SH-SY5Y (cell line): ENCODE measurements at regions not wholly inside any gene's neighbourhood (a gene's known extent, or its start where the extent isn't known, plus 50 kb on each side); places are given as distances from the start of the nearest gene placed in this dataset.

Experiments used
- GATA2 ChIP-seq: IDR thresholded peaks from 2 replicates; pipeline ENCODE4 v1.6.1; 2011; ENCODE audit warnings: mild to moderate bottlenecking, low read depth, low read length
- GATA3 ChIP-seq: IDR thresholded peaks from 2 replicates; pipeline ENCODE4 v1.6.1; 2011; ENCODE audit warnings: low read depth, mild to moderate bottlenecking, low read length, moderate library complexity

DNA sequence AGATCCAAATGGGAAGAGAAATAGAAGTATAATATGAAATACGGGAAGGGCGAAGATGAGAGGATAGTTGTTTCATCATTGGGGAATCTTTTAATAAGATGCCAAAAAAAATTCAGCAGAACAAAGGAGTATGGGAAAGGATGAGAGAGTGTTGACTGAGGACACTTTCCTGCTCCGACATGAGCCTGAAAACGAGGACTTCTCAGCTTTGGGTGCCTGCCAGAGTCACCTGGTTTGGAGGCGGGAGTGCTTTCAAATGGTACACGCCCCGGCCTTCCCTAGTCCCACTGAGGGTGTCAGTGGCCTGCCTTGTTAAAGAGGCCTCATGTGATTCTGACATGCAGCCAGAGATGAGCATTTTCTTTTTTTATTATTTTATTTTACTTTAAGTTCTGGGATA lies 250.9 kb downstream of the ANKRD60 start:
- TF ChIP-seq GATA3 (no peak), GATA2 (no peak)

DNA sequence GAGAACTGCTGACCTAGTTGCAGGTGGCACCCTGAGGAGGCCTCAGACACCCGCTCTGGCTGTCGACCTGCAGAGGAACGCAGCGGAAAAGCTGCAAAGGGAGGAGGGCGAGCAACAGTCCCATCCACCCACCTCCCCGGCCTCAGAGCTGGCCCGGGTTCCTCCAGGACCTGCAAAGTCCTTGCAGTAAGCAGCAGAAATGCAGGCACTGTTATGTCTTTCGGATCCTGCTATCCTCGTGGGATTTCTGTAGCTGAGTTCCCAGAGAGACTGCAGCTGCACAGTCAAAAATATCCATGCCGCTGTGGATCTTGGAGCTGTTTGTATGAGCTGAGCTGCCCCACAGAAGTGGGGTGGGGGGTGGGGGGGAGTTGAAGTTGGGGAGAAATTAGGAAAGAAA lies 251.3 kb downstream of the ANKRD60 start:
- TF ChIP-seq GATA3 (no peak), GATA2 (no peak)

DNA sequence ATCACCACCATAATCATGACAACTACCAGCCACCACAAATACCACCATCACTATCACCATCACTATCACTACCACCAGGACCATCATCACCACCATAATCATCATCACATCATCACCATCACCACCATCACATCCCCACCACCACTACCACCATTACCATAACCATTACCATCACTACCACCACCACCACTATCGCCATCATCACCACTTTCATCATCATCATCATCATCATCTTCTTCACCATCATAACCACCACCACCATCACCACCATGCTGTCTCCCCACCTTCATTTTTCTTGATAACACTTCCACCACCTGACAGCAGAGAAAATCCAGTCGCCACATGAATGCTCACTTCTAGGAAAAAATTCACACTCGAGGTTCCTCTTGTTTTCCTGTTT lies 253.6 kb downstream of the ANKRD60 start:
- no peak for TF ChIP-seq GATA3
- TF ChIP-seq GATA2, result no peak

DNA sequence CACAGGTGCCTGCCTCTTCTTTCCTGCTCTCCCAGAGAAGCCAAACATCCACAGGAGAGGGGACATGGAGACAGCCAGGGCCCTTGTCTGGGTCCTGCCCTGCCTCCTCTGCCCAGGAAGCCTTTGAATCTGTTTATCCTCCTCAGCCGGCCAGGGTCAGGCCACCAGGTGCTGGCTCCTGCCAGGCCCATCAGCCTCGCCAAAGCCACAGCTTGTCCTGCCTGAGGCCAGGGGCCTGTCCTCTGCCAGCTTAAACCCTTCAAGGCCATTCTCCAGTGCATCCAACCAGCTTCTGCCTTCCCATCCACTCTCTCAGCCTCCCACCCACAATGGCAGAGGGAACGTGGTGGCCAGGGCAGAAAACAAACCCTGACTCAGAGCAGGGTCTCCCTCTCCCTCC lies 254.6 kb downstream of the ANKRD60 start:
- TF ChIP-seq GATA3 (no peak), GATA2 (no peak)

DNA sequence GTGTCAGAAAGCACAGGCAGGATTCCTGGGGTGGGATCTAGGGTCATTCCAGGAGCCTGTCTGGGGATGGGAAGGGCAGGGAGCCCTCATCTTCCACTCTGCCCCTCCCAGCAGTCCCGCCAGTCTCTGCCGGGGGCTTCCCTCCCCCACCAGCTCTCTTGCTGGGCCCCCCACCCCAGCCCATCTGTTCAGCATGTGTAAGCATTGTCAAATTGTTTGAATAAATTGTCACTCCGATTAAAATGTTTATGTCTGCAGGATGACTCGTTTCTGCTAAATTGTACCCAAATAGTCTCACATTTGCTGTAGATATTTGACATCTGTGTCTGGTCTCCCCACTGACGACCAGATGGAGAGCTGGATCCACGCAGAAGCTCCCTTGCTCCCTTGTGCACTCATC lies 257.6 kb downstream of the ANKRD60 start:
- TF ChIP-seq GATA2, result no peak

DNA sequence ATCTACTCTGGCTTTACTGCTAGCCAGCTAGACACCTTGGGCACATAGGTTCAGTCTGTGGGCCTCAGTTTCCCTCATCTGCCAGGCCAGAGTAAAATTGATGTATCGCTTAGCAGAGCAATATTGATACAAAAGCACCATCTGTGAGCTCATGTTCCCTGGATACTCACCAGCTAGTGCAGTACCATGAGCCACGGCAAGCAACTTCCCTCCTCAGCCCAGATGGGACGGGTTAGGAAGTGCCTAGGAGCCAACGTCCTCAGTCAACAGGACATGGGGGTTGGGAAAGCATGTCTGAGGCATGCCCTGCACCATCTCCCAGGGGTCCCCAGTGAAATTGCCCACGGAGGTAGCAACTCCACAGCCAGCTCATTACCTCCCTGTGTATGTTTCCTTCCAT lies 258.3 kb downstream of the ANKRD60 start:
- TF ChIP-seq GATA2 (no peak), GATA3 (no peak)

DNA sequence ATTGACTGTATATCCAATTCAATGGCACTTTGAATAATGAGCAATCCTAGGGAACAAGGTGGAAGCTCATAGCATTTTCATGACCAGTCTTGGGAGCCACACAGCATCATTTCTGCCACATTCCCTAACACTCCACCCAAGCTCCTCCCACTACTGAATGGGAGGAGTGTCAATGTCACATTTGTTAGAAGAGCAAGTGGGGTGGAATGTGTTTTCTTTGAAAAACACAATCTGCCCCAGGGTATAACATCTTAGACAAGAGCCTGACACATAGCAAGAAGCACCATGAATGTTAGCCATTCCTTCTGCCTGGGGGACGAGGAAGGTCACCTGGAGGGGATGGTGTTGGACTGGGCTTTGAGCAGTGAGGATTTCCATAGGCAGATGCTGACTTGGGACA lies 258.3 kb upstream of the PMEPA1 start:
- TF ChIP-seq GATA3, result no peak
- TF ChIP-seq GATA2, result no peak

DNA sequence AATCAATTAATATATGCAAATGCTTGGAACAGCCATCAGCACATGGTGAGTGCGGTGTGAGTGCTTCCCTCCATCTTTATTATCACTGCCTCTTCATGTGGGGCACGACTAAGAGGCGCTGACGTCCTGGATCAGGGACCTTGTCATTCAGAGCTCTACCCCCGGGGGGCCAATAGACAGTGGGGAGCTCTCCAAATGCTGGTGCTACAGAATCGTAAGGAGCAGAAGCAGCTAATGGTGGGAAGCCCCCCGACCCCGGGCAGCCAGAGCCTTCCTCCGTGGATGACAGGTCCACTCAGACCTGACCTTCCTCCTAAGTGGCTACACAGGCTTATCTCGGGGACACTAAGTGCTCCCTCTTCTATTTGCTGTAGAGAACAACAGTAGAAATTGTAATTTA lies 257.5 kb upstream of the PMEPA1 start:
- no peak for TF ChIP-seq GATA2
- no peak for TF ChIP-seq GATA3

DNA sequence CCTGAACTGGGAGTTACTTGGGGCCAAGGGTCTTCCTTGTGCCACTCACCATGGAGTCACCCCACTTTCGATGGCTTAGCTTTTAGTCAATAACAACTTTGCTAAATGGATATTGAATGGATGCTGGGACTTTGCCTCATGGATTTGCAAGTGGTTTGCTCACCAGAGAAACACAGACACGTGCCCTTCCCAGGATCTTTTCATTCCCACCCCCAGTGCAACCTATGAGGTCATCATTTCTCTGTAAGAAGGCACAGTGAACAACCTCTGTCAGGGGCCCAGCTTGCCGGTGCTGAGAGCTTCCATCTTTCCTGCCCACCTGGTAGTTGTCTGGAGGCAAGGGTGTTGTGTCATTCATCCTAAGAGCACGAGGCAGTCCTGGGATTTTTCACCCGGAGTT lies 256.8 kb upstream of the PMEPA1 start:
- TF ChIP-seq GATA3 (no peak), GATA2 (no peak)

DNA sequence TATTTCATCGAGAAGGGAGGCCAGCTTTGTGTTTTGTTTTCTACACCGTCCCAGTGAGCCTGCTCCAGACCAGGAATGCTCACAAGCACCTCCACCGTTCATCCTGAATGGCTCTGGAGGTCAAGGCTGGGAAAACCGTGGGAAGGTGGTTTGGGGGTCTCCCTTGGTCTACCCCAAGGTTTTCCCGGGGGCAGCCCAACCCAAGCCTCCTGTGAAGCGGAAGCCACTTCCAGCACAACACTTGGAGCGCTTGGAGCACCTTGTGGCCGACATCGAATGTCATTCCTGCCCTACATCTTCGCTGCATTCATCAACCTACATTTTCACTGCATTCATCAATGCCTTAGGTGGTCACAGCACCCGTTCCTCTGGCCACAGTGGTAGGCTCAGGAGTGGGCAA lies 255.6 kb upstream of the PMEPA1 start:
- TF ChIP-seq GATA3 (no peak), GATA2 (no peak)

DNA sequence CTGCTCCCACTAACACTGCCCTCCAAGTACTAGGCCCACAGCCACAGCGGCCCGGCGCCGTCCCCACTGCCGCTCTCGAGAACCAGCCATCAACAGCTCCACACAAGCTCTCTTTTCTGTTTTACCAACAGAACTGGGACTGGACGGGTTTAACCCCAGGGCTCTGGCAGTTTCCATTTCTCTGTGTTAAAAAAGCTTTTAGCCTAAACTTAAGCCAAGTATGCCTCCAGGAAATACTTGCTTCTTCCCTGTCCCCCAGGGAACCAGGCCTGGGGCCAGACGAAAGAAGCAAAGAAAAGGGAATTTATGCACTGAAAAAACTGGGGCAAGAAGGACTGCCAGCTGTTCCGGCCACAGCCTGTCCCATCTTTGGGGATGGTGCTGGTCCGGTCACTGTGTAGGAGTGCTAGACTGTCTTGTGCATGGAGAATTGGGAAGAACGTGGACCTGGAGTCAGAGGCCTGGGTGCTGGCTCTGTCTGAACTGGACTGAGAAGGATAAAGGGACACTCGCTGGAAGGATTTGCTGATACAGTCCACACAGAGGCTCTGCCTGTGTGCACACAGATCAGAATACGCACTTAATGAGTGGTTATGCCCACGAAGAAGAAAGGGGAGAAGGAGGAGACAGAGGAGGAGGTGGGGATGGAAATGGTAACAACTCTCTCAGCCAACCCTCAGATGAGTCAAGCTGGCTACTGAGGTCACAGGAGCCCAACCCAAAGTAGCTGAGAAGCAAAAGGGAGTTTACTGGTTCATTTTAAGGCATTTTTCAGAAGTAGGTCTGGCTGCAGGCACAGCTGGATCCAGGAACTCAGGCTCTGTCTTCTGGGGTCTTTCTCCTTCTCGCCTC lies 254.4 kb upstream of the PMEPA1 start:
- no peak for TF ChIP-seq GATA2
- TF ChIP-seq GATA3, result no peak

DNA sequence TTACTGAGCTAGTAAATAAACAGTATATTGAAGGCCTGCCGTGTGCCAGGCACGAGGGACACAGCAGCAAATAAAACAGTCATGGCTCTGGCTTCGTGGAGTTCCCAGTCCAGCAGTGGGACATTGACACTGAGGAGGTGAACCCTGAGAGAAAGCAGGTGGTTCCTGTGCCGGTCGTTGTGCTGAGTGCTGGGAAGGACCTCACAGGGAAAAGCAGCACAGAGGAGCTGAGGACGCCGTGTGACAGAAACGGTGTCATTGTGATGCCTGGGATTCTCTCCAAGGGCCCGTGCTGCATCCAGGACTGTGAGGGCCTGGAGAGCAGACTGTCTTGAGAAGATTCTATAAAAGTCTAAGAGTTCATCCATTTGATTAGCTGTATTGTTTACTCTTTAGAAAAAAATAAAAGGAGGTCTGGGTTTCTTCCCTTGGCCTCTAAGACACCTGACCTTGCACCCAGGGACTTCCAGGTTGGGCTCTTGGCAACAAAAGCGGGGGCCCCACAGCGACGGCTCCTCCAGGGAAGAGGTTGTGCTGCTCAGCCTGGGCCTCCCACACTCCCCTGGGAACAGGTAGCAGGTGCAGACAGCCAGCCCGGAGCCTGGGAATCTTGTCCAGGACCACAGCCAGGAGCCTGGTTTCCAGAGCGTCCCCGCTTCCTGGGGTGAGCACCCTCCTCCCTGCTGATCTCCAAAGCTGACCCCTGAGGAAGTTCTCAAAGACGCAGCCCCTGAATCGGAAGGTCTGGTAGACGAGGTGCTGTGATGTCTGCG lies 251.2 kb upstream of the PMEPA1 start:
- TF ChIP-seq GATA3 (no peak), GATA2 (no peak)

DNA sequence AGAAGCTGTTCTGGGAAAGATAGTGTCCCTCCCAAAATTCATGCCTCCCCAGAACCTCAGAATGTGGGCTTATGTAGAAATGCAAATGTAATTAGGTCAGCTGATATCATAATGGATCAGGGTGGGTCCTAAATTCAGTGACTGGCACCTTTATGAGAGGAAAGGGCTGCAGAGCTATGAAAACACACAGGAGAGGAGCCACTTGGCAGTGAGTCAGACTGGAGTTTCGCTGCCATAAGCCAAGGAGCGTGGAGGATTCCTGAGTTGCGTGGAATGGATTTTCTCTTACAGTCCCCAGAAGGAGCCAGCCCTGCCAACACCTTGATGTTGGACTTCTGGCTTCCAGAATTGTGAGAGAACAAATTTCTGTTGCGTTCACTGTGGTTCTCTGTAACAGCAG lies 249.8 kb upstream of the PMEPA1 start:
- no peak for TF ChIP-seq GATA3
- TF ChIP-seq GATA2, result no peak

DNA sequence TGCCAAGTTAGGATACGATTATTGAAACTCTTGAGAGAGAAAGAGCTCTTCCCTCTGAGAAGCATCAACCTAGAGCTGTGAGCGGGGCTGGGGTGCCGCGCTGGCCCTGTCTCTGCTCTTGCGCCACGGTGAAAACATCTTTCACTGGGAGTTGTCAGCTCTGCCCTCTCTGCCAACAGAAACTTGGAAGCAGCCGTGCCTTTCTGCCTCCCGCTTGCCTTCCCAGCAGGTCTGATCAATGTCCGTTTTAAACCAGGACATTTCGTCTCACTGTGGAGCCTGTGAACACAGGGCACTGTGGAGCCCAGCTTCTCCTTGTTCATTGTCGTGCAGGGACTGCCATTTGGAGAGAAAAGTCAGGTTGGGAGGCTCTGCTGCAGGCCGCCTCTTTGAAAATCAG lies 249.2 kb upstream of the PMEPA1 start:
- TF ChIP-seq GATA3, result no peak
- TF ChIP-seq GATA2, result no peak

DNA sequence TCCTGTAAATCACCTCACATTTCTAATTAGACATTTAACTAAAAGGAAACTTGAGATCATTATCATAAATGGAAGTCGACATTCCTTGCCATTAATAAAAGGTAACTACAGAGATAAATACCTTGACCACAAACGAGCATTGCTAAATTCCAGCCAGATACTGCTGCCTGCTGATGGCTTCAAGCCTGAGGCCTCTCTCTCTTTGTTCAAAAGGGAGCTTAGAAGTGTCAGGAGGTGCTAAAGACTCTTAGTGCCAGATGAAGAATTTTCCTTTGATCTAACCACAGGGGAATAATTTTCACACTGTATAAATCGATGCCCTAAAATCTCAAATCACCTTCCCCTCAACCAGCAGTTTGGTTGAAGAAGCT lies 248.2 kb upstream of the PMEPA1 start:
- TF ChIP-seq GATA3, result no peak
- no peak for TF ChIP-seq GATA2

DNA sequence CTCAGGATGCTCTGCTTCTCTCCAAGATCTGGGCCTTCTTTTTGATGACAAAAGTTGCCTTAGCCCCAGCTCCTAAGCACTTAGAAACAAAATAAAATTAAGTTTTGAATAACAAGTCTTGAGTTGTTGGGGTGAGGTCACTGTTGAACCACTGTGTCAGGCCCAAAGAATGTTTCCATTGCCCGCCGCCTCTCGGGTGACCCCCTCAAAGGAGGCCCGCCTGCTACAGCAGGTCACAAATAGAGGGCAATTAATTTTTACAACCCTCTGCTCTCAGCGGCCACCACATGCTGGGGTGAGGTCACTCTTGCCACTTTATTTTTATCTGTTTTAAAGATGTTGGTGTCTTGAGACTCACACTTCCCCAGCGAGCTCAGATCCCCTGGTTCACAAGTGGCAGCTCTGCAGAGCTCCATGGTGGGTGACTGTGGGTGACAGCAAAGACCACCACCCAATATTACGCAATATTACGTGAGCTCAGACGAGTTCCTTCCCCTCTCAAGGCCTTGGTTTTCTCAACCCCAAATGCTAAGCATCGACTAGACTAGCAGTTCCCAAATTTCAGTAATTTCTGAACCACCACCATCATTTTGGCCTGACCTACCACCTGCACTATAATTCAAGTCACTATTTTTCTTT lies 247.7 kb upstream of the PMEPA1 start:
- TF ChIP-seq GATA3 (no peak), GATA2 (no peak)
